ENCODE measurements at regions not wholly inside any gene's neighbourhood (a gene's known extent, or its start where the extent isn't known, plus 50 kb on each side); places are given as distances from the start of the nearest gene placed in this dataset.

DNA sequence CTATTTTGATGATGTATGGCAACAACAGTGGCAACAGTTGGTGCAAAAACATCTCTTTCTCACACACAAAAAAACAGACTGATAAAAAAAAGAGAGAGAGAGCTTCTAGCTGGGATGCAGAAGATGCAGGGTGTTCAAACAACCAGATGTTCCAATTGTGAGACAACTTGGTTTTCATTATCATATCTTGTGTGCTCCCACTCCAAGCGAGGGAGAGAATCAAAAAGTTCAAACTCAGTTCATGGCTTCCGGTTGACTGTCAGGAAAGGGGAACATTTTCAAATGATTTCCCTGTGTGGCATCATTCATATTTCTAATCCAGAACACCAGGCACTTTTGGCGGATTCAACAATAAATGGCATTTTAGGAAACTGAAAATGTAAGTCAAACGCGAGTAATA lies 72.1 kb downstream of the RSL24D1 start:
- no peak for TF ChIP-seq ZZZ3 (CRISPR knock-in tag; IDR thresholded peaks at IDR 0.05; ENCODE audit: borderline replicate concordance)
- no peak for TF ChIP-seq RBM39 (IDR thresholded peaks at IDR 0.05; ENCODE audit: low read depth, low read length, poor library complexity, severe bottlenecking)
- TF ChIP-seq, protein P1, sequence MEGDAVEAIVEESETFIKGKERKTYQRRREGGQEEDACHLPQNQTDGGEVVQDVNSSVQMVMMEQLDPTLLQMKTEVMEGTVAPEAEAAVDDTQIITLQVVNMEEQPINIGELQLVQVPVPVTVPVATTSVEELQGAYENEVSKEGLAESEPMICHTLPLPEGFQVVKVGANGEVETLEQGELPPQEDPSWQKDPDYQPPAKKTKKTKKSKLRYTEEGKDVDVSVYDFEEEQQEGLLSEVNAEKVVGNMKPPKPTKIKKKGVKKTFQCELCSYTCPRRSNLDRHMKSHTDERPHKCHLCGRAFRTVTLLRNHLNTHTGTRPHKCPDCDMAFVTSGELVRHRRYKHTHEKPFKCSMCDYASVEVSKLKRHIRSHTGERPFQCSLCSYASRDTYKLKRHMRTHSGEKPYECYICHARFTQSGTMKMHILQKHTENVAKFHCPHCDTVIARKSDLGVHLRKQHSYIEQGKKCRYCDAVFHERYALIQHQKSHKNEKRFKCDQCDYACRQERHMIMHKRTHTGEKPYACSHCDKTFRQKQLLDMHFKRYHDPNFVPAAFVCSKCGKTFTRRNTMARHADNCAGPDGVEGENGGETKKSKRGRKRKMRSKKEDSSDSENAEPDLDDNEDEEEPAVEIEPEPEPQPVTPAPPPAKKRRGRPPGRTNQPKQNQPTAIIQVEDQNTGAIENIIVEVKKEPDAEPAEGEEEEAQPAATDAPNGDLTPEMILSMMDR (CRISPR knock-in tag; IDR thresholded peaks at IDR 0.05), result no peak
- TF ChIP-seq KMT2A (CRISPR knock-in tag; IDR thresholded peaks at IDR 0.05), result no peak
- TF ChIP-seq ZNF496 (CRISPR knock-in tag; IDR thresholded peaks at IDR 0.05; ENCODE audit: insufficient replicate concordance), result no peak
- TF ChIP-seq ZSCAN29 (CRISPR knock-in tag; conservative IDR thresholded peaks at IDR 0.05), result no peak
- TF ChIP-seq, protein P2, sequence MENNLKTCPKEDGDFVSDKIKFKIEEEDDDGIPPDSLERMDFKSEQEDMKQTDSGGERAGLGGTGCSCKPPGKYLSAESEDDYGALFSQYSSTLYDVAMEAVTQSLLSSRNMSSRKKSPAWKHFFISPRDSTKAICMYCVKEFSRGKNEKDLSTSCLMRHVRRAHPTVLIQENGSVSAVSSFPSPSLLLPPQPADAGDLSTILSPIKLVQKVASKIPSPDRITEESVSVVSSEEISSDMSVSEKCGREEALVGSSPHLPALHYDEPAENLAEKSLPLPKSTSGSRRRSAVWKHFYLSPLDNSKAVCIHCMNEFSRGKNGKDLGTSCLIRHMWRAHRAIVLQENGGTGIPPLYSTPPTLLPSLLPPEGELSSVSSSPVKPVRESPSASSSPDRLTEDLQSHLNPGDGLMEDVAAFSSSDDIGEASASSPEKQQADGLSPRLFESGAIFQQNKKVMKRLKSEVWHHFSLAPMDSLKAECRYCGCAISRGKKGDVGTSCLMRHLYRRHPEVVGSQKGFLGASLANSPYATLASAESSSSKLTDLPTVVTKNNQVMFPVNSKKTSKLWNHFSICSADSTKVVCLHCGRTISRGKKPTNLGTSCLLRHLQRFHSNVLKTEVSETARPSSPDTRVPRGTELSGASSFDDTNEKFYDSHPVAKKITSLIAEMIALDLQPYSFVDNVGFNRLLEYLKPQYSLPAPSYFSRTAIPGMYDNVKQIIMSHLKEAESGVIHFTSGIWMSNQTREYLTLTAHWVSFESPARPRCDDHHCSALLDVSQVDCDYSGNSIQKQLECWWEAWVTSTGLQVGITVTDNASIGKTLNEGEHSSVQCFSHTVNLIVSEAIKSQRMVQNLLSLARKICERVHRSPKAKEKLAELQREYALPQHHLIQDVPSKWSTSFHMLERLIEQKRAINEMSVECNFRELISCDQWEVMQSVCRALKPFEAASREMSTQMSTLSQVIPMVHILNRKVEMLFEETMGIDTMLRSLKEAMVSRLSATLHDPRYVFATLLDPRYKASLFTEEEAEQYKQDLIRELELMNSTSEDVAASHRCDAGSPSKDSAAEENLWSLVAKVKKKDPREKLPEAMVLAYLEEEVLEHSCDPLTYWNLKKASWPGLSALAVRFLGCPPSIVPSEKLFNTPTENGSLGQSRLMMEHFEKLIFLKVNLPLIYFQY (CRISPR knock-in tag; IDR thresholded peaks at IDR 0.05; ENCODE audit: borderline replicate concordance), result no peak
- TF ChIP-seq CHD2 (IDR thresholded peaks at IDR 0.05; ENCODE audit: low read depth, low read length), result no peak

Measured in HepG2 (cell line).